OCI-LY7 (cell line): ENCODE measurements at regions not wholly inside any gene's neighbourhood (a gene's known extent, or its start where the extent isn't known, plus 50 kb on each side); places are given as distances from the start of the nearest gene placed in this dataset.

Experiments used
- CTCF ChIP-seq: fragments of 200-600 bp; sonication (generic); conservative IDR thresholded peaks from 2 replicates; pipeline ENCODE4 v1.5.1; 2014; ENCODE audit warnings: mild to moderate bottlenecking, antibody characterized with exemption, low read length, moderate library complexity, mixed read lengths
- EZH2phosphoT487 ChIP-seq: fragments of 200-600 bp; sonication (generic); IDR thresholded peaks from 2 replicates; pipeline ENCODE4 v1.6.1; 2018; ENCODE audit warnings: low read depth, borderline replicate concordance, mild to moderate bottlenecking, mixed run types, antibody characterized with exemption, low read length, moderate library complexity, mixed read lengths

- TF ChIP-seq CTCF = no peak
- TF ChIP-seq EZH2phosphoT487 = no peak
Measured at GRCh38 chr4:187944179-187944578, 51.4 kb upstream of the ZFP42 start.
